Keratinocyte (primary cell): ENCODE measurements at regions not wholly inside any gene's neighbourhood (a gene's known extent, or its start where the extent isn't known, plus 50 kb on each side); places are given as distances from the start of the nearest gene placed in this dataset.
"Not testable (repeated sequence)": the region's sequence is repeated elsewhere in the genome, so short reads cannot be mapped to it uniquely, and the experiment has no call there.

Experiments
- DNase-seq: peaks from one replicate; pipeline ENCODE4 v3.0.0-alpha.2; 2011; ENCODE audit warnings: low read depth, missing footprints, low spot score
- FAIRE-seq: peaks from 2 replicates; lab custom pipeline; 2011; peaks lifted over from hg19 to GRCh38; lab: Jason Lieb, UNC
- H2AFZ ChIP-seq: 2 replicates; pipeline ENCODE4 v1.6.0; 2012; ENCODE audit warnings: low read length, control low read depth, inconsistent platforms; ENCODE audit not compliant: control insufficient read depth
- H3K27ac ChIP-seq: 2 replicates; pipeline ENCODE4 v1.5.1; 2011; ENCODE audit warnings: low read length; ENCODE audit not compliant: control insufficient read depth, insufficient read depth
- H3K27me3 ChIP-seq: 3 replicates; pipeline ENCODE4 v1.6.0; 2011; ENCODE audit warnings: low read length; ENCODE audit not compliant: control insufficient read depth, insufficient read depth; ENCODE audit errors: extremely low read depth
- H3K36me3 ChIP-seq, 2 experiments: 2 replicates in 1 of 2; 3 replicates in 1 of 2; pipeline ENCODE4 v1.5.1; 2011; ENCODE audit warnings: low read length in 2 of 2, mild to moderate bottlenecking in 1 of 2; ENCODE audit not compliant: control insufficient read depth in 2 of 2, insufficient read depth in 2 of 2; ENCODE audit errors: extremely low read depth in 1 of 2
- H3K4me1 ChIP-seq: 3 replicates; pipeline ENCODE4 v1.5.1; 2011; ENCODE audit warnings: low read length; ENCODE audit not compliant: control insufficient read depth, insufficient read depth; ENCODE audit errors: extremely low read depth
- H3K4me2 ChIP-seq: 3 replicates; pipeline ENCODE4 v1.6.0; 2011; ENCODE audit warnings: low read depth, low read length; ENCODE audit not compliant: control insufficient read depth, insufficient read depth; ENCODE audit errors: extremely low read depth
- H3K4me3 ChIP-seq, 3 experiments: fragments of 200-600 bp in 1 of 3; sonication (generic) in 1 of 3; 2 replicates in 2 of 3; 3 replicates in 1 of 3; pipeline ENCODE4 v1.5.1; 2011 to 2016; ENCODE audit warnings: low read length in 3 of 3, mild to moderate bottlenecking in 3 of 3, control low read depth in 2 of 3, inconsistent platforms in 1 of 3, low read depth in 1 of 3, mixed read lengths in 1 of 3, mixed run types in 1 of 3, moderate library complexity in 1 of 3; ENCODE audit not compliant: control insufficient read depth in 2 of 3, insufficient read depth in 2 of 3; ENCODE audit errors: extremely low read depth in 1 of 3
- H3K79me2 ChIP-seq: 2 replicates; pipeline ENCODE4 v1.6.0; 2012; ENCODE audit warnings: low read length; ENCODE audit not compliant: control insufficient read depth, insufficient read depth
- H3K9ac ChIP-seq: 3 replicates; pipeline ENCODE4 v1.6.0; 2011; ENCODE audit warnings: low read length; ENCODE audit not compliant: control insufficient read depth, insufficient read depth; ENCODE audit errors: extremely low read depth
- H3K9me1 ChIP-seq: 3 replicates; pipeline ENCODE4 v1.6.0; 2011; ENCODE audit warnings: low read length; ENCODE audit not compliant: control insufficient read depth, insufficient read depth; ENCODE audit errors: extremely low read depth
- H3K9me3 ChIP-seq: 2 replicates; pipeline ENCODE4 v1.5.1; 2012; ENCODE audit warnings: low read depth, low read length; ENCODE audit not compliant: control insufficient read depth
- H4K20me1 ChIP-seq: 3 replicates; pipeline ENCODE4 v1.6.0; 2011; ENCODE audit warnings: low read length; ENCODE audit not compliant: control insufficient read depth, insufficient read depth; ENCODE audit errors: extremely low read depth
- CTCF ChIP-seq, 3 experiments: IDR thresholded peaks in 1 of 3; conservative IDR thresholded peaks in 1 of 3; optimal IDR thresholded peaks in 1 of 3; 2 replicates in 2 of 3; 3 replicates in 1 of 3; pipeline versions ENCODE3 to v1.5.1; 2011; ENCODE audit warnings: low read length in 3 of 3, mild to moderate bottlenecking in 3 of 3, moderate library complexity in 2 of 3, control low read depth in 1 of 3, inconsistent platforms in 1 of 3; ENCODE audit not compliant: insufficient read depth in 2 of 3; ENCODE audit errors: extremely low read depth in 1 of 3
- EZH2 ChIP-seq: IDR thresholded peaks from one replicate; pipeline ENCODE4 v1.6.1; 2012; ENCODE audit warnings: inconsistent platforms, mild to moderate bottlenecking, low read length, moderate library complexity
- dilution Hi-C: fragments of 300-500 bp; cut with MboI; formaldehyde crosslinking; loops from one replicate; pipeline ENCODE4 v1.7.0; 2020; ENCODE audit warnings: low sequenced_read_pairs; ENCODE audit not compliant: extremely low pct_ligation_motif_present

- H3K79me2 ChIP-seq = no peaks in the 10 kb centered on the region
- no peaks in the 10 kb centered on the region for H3K9me1 ChIP-seq
- no peak for TF ChIP-seq EZH2
- no peaks in the 10 kb centered on the region for H4K20me1 ChIP-seq
- H3K9me3 ChIP-seq = peaks cover 2% of the 10 kb centered on the region
- dilution Hi-C loops = no loop called here
- no peak overlapping the region for H3K4me2 ChIP-seq
- no peak overlapping the region for H2AFZ ChIP-seq
- no peak overlapping the region for H3K27ac ChIP-seq
- no peak overlapping the region for H3K4me3 ChIP-seq
- H3K9ac ChIP-seq = no peak overlapping the region
- H3K4me1 ChIP-seq = no peaks in the 10 kb centered on the region
- FAIRE-seq (no peak), DNase-seq (no peak)
- no peaks in the 10 kb centered on the region for H3K36me3 ChIP-seq
- H3K27me3 ChIP-seq = no peaks in the 10 kb centered on the region
Measured at GRCh38 chr21:23138797-23139196, 2140.6 kb downstream of the NCAM2 start.

- no peak overlapping the region for H3K4me2 ChIP-seq
- H3K36me3 ChIP-seq = no peaks in the 10 kb centered on the region
- no peaks in the 10 kb centered on the region for H3K79me2 ChIP-seq
- no peak overlapping the region for H3K4me3 ChIP-seq
- H3K9me3 ChIP-seq = no peaks in the 10 kb centered on the region
- no peaks in the 10 kb centered on the region for H3K4me1 ChIP-seq
- no peak for TF ChIP-seq CTCF (optimal IDR thresholded peaks at IDR 0.05 in 1 of 3, IDR thresholded peaks at IDR 0.05 in 1 of 3, conservative IDR thresholded peaks at IDR 0.05 in 1 of 3; ENCODE audit: extremely low read depth in 1 of 3, insufficient read depth in 2 of 3, low read length in 3 of 3)
- TF ChIP-seq EZH2 = no peak
- H4K20me1 ChIP-seq = no peaks in the 10 kb centered on the region
- H3K9me1 ChIP-seq = no peaks in the 10 kb centered on the region
- no peak for DNase-seq
- no peak overlapping the region for H2AFZ ChIP-seq
- H3K27me3 ChIP-seq = no peaks in the 10 kb centered on the region
- no peak for FAIRE-seq
- H3K27ac ChIP-seq = no peak overlapping the region
- dilution Hi-C loops = no loop called here
- H3K9ac ChIP-seq = no peak overlapping the region
Measured at GRCh38 chr21:23152130-23152529, 2153.9 kb downstream of the NCAM2 start.

- H3K9me1 ChIP-seq, H3K79me2 ChIP-seq, dilution Hi-C loops, H3K9ac ChIP-seq, H3K9me3 ChIP-seq, H3K4me1 ChIP-seq, H3K4me2 ChIP-seq, H3K36me3 ChIP-seq, H2AFZ ChIP-seq, H3K27me3 ChIP-seq, DNase-seq, H4K20me1 ChIP-seq, H3K4me3 ChIP-seq, FAIRE-seq, H3K27ac ChIP-seq: not testable (repeated sequence)
Measured at GRCh38 chr21:23153842-23154241, 2155.6 kb downstream of the NCAM2 start.
